ENCODE measurements at regions not wholly inside any gene's neighbourhood (a gene's known extent, or its start where the extent isn't known, plus 50 kb on each side); places are given as distances from the start of the nearest gene placed in this dataset.

DNA sequence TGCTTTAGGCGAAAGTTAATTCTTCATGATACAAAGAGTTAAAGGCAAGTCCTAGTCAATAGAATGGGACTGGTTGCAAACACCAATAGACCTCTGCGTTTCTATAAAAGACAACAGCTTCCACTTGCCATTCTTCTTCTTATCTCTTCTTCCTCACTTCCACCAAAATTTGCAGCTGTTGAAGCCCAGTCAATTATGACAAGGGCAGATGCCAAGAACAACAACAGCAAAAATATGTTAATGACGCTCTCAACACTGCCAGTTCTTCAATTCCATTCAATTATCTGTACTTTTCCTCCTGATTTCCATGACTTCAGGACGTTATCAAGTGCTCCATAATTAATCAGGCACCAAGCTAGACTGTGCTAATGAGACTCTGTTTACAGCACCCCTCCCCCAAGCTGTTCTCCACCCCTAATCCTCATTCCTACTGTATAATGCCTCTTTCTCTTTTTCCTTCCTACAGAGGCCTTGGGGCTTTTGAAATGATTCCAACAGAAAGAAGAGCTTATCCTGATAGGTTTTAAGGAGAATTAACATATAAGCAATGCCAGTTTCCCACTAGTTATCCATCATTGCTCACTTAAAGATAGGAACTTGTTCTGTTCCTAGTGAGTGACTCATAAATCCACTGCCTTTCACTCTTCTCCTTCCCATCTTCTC lies 1160.5 kb downstream of the IGSF11 start:
- Histone ChIP-seq H3K4me2 (no peak overlapping the region), H4K20me1 (ENCODE audit: insufficient read depth) (no peaks in the 10 kb centered on the region), H3K4me3 (ENCODE audit: low read depth in 2 of 2, low read length in 1 of 2) (no peak overlapping the region), H2AFZ (ENCODE audit: low read depth) (no peak overlapping the region), H3K27me3 (ENCODE audit: insufficient read depth) (no peaks in the 10 kb centered on the region), H3K9me2 (no peaks in the 10 kb centered on the region), H3K79me2 (ENCODE audit: insufficient read depth) (no peaks in the 10 kb centered on the region), H3K9ac (no peak overlapping the region), H3K9me3 (no peaks in the 10 kb centered on the region), H3K4me1 (ENCODE audit: control insufficient read depth in 1 of 2, insufficient read depth in 2 of 2, low read depth in 1 of 2, low read length in 1 of 2) (peaks cover 0 to 20% of the 10 kb centered on the region in 2 experiments; a peak in 2 of 4 replicates), H3K27ac (ENCODE audit: low read depth in 2 of 2, low read length in 1 of 2) (peak overlapping the region in 1 of 2 experiments; percentile 97; a peak in 2 of 4 replicates), H3K36me3 (replicated peaks in 1 of 2; ENCODE audit: control insufficient read depth in 1 of 2, insufficient read depth in 2 of 2, low read length in 1 of 2) (no peaks in the 10 kb centered on the region), H3F3A (replicated peaks; ENCODE audit: insufficient read depth) (peaks cover 4% of the 10 kb centered on the region)
- TF ChIP-seq EP300 (IDR thresholded peaks at IDR 0.05; ENCODE audit: borderline replicate concordance in 1 of 2, low read depth in 1 of 2, low read length in 1 of 2) (peak in 1 of 2 experiments; percentile 21; a peak in 1 of 4 replicates), GATA2 (CRISPR knock-in tag; IDR thresholded peaks at IDR 0.05) (0 out of 2 replicates have a peak, but pooled peaks have one; percentile 21), JUND (IDR thresholded peaks at IDR 0.05) (no peak), TCF12 (IDR thresholded peaks at IDR 0.05) (no peak)
- TF ChIP-seq, protein P1, sequence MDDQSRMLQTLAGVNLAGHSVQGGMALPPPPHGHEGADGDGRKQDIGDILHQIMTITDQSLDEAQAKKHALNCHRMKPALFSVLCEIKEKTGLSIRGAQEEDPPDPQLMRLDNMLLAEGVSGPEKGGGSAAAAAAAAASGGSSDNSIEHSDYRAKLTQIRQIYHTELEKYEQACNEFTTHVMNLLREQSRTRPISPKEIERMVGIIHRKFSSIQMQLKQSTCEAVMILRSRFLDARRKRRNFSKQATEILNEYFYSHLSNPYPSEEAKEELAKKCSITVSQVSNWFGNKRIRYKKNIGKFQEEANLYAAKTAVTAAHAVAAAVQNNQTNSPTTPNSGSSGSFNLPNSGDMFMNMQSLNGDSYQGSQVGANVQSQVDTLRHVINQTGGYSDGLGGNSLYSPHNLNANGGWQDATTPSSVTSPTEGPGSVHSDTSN (IDR thresholded peaks at IDR 0.05), result no peak
- ChIA-PET POLR2A (interaction anchor here (0.7 to 1.1 kb wide), 3 partner anchors 33 to 123 kb away, joined by 3 to 4 read pairs (median 4); no protein-coding TSS in a partner anchor), CTCF (interaction anchor here (1.7 to 3.0 kb wide), 2 partner anchors 123 to 1103 kb away, joined by 5 to 20 read pairs; no protein-coding TSS in a partner anchor)
- DNase-seq, result no peak
- WGBS (ENCODE audit: low lambda C conversion rate), result 47% methylated on average over 4 of the region's 4 CpGs

DNA sequence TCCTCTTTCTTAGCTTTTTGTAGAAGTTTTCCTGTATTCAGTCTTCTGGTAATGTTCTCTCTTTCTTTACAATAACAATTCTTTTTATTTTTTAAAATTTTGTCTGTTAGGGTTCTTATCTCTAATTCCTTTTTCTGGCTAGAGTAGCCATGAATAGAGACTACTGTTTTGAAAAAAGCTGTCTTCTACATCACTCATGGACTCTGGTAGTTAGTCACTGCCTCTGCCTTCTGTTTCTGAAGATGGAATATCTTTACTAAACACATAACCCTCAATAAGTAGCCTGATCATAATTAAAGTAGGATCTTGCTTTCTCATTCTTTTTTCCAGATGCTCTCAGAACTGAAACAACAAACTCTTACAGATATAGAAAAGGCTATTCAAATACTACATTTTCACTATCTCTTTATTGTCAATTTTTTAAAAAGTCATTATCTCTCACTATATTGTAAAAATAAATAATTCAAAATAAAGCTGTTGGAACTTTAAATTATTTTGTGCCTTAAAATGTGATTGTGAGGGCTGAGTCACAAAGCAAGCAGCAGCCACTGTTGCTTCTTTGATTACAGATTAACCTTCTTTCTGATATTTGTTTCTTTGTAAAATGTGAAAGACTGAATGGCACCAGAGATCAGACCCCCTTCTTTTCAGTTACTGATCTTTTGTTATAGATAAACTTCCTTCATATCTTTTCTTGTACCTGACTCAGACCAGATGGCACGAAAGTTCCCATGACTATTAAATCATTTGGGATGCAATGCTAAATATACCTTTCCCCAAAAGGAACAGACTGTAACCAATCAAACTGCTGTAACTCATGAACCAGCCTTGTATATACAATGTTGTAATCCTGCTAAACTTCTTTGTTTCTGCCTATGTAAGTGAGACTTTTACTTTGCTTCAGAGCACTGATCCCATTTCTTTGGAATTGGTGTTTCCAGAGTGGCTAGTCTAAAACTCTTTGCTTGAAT lies 1159.5 kb downstream of the IGSF11 start:
- Histone ChIP-seq H3K36me3 (replicated peaks in 1 of 2; ENCODE audit: control insufficient read depth in 1 of 2, insufficient read depth in 2 of 2, low read length in 1 of 2) (no peaks in the 10 kb centered on the region), H4K20me1 (ENCODE audit: insufficient read depth) (no peaks in the 10 kb centered on the region), H3K9me2 (no peaks in the 10 kb centered on the region), H3K27me3 (ENCODE audit: insufficient read depth) (no peaks in the 10 kb centered on the region), H3K9me3 (no peaks in the 10 kb centered on the region), H3K4me1 (ENCODE audit: control insufficient read depth in 1 of 2, insufficient read depth in 2 of 2, low read depth in 1 of 2, low read length in 1 of 2) (peaks cover 0 to 20% of the 10 kb centered on the region in 2 experiments; a peak in 2 of 4 replicates), H3F3A (replicated peaks; ENCODE audit: insufficient read depth) (peaks cover 4% of the 10 kb centered on the region), H3K27ac (ENCODE audit: low read depth in 2 of 2, low read length in 1 of 2) (peak overlapping the region in 1 of 2 experiments; percentile 97; a peak in 2 of 4 replicates), H3K4me3 (ENCODE audit: low read depth in 2 of 2, low read length in 1 of 2) (no peak overlapping the region), H2AFZ (ENCODE audit: low read depth) (no peak overlapping the region), H3K4me2 (no peak overlapping the region), H3K9ac (no peak overlapping the region), H3K79me2 (ENCODE audit: insufficient read depth) (no peaks in the 10 kb centered on the region)
- DNase-seq, result no peak
- CTCF ChIA-PET, result interaction anchor here (0.7 to 3.0 kb wide), 5 partner anchors 77 to 1105 kb away, joined by 3 to 20 read pairs (median 3); no protein-coding TSS in a partner anchor
- WGBS (ENCODE audit: low lambda C conversion rate), result 35% methylated on average over 1 of the region's 1 CpG
- POLR2A ChIA-PET, result no interaction called here
- TF ChIP-seq FOSL2 (IDR thresholded peaks at IDR 0.05; ENCODE audit: borderline replicate concordance, low read depth) (no peak), JUND (IDR thresholded peaks at IDR 0.05) (no peak), SMC3 (IDR thresholded peaks at IDR 0.05; ENCODE audit: low read depth, low read length) (no peak), EZH2phosphoT487 (IDR thresholded peaks at IDR 0.05; ENCODE audit: borderline replicate concordance, low read depth) (no peak), NFIC (IDR thresholded peaks at IDR 0.05; ENCODE audit: borderline replicate concordance) (no peak), NRF1 (IDR thresholded peaks at IDR 0.05; ENCODE audit: low read depth, low read length) (no peak), RXRA (IDR thresholded peaks at IDR 0.05; ENCODE audit: borderline replicate concordance, low read depth) (no peak), CHD2 (IDR thresholded peaks at IDR 0.05; ENCODE audit: low read length, partially characterized antibody) (no peak), EP300 (IDR thresholded peaks at IDR 0.05; ENCODE audit: borderline replicate concordance in 1 of 2, low read depth in 1 of 2, low read length in 1 of 2) (no peak), TCF12 (IDR thresholded peaks at IDR 0.05) (no peak)
- TF ChIP-seq, protein P2, sequence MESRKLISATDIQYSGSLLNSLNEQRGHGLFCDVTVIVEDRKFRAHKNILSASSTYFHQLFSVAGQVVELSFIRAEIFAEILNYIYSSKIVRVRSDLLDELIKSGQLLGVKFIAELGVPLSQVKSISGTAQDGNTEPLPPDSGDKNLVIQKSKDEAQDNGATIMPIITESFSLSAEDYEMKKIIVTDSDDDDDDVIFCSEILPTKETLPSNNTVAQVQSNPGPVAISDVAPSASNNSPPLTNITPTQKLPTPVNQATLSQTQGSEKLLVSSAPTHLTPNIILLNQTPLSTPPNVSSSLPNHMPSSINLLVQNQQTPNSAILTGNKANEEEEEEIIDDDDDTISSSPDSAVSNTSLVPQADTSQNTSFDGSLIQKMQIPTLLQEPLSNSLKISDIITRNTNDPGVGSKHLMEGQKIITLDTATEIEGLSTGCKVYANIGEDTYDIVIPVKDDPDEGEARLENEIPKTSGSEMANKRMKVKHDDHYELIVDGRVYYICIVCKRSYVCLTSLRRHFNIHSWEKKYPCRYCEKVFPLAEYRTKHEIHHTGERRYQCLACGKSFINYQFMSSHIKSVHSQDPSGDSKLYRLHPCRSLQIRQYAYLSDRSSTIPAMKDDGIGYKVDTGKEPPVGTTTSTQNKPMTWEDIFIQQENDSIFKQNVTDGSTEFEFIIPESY (IDR thresholded peaks at IDR 0.05; ENCODE audit: borderline replicate concordance, low read depth), result no peak
- TF ChIP-seq, protein P3, sequence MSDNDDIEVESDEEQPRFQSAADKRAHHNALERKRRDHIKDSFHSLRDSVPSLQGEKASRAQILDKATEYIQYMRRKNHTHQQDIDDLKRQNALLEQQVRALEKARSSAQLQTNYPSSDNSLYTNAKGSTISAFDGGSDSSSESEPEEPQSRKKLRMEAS (IDR thresholded peaks at IDR 0.05; ENCODE audit: low read depth), result no peak
- TF ChIP-seq, protein P4, sequence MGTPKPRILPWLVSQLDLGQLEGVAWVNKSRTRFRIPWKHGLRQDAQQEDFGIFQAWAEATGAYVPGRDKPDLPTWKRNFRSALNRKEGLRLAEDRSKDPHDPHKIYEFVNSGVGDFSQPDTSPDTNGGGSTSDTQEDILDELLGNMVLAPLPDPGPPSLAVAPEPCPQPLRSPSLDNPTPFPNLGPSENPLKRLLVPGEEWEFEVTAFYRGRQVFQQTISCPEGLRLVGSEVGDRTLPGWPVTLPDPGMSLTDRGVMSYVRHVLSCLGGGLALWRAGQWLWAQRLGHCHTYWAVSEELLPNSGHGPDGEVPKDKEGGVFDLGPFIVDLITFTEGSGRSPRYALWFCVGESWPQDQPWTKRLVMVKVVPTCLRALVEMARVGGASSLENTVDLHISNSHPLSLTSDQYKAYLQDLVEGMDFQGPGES (IDR thresholded peaks at IDR 0.05; ENCODE audit: low read depth, low read length), result no peak
- TF ChIP-seq, protein P5, sequence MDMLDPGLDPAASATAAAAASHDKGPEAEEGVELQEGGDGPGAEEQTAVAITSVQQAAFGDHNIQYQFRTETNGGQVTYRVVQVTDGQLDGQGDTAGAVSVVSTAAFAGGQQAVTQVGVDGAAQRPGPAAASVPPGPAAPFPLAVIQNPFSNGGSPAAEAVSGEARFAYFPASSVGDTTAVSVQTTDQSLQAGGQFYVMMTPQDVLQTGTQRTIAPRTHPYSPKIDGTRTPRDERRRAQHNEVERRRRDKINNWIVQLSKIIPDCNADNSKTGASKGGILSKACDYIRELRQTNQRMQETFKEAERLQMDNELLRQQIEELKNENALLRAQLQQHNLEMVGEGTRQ (IDR thresholded peaks at IDR 0.05; ENCODE audit: borderline replicate concordance, low read depth, low read length), result no peak
